OCI-LY7 (cell line): ENCODE measurements at regions not wholly inside any gene's neighbourhood (a gene's known extent, or its start where the extent isn't known, plus 50 kb on each side); places are given as distances from the start of the nearest gene placed in this dataset.

Experiments
- BruUV-seq: library from RNA; stranded (reverse); fragments of 400-500 nt; replicated peaks from 2 replicates; lab custom pipeline; 2021; lab: Mats Ljungman, UMichigan
- CTCF ChIA-PET: fragments of 300-600 bp; sonication (Branson Sonifier 250); formaldehyde crosslinking; loops from one replicate; lab custom pipeline; 2022; ENCODE audit warnings: antibody characterized with exemption; ENCODE audit not compliant: unreplicated experiment; lab: Charles Lee
- POLR2A ChIA-PET: fragments of 300-600 bp; sonication (Branson Sonifier 250); formaldehyde crosslinking; loops from one replicate; lab custom pipeline; 2022; ENCODE audit warnings: antibody characterized with exemption; lab: Charles Lee
- DNase-seq: peaks from one replicate; pipeline ENCODE4 v3.0.0-alpha.2; 2015; ENCODE audit warnings: low spot score
- H2AFZ ChIP-seq: fragments of 200-600 bp; sonication (generic), shearing (Covaris generic); 2 replicates; pipeline ENCODE4 v1.6.1; 2014; ENCODE audit warnings: mild to moderate bottlenecking, antibody characterized with exemption, low read length, moderate library complexity
- H3K27ac ChIP-seq: fragments of 200-600 bp; sonication (generic); 2 replicates; pipeline ENCODE4 v1.5.1; 2014; ENCODE audit warnings: mixed run types, low read depth, mild to moderate bottlenecking, moderate library complexity, low read length, inconsistent platforms; ENCODE audit not compliant: poor library complexity, severe bottlenecking
- H3K36me3 ChIP-seq: fragments of 200-600 bp; sonication (generic); 2 replicates; pipeline ENCODE4 v1.6.1; 2014; ENCODE audit warnings: mild to moderate bottlenecking, antibody characterized with exemption, low read length, moderate library complexity, mixed read lengths; ENCODE audit not compliant: insufficient read depth
- H3K4me1 ChIP-seq: fragments of 200-600 bp; sonication (generic); 2 replicates; pipeline ENCODE4 v1.5.1; 2014; ENCODE audit warnings: mild to moderate bottlenecking, low read length; ENCODE audit not compliant: insufficient read depth, poor library complexity, severe bottlenecking
- H3K4me2 ChIP-seq: fragments of 200-600 bp; sonication (generic); 2 replicates; pipeline ENCODE4 v1.6.1; 2014; ENCODE audit warnings: mild to moderate bottlenecking, low read length
- H3K4me3 ChIP-seq: fragments of 200-600 bp; sonication (generic); 2 replicates; pipeline ENCODE4 v1.5.1; 2014; ENCODE audit warnings: mild to moderate bottlenecking, low read depth, low read length; ENCODE audit not compliant: poor library complexity, severe bottlenecking
- H3K79me2 ChIP-seq: fragments of 200-600 bp; sonication (generic); 2 replicates; pipeline ENCODE4 v1.6.1; 2016; ENCODE audit warnings: low read depth, mild to moderate bottlenecking, low read length, moderate library complexity, mixed read lengths; ENCODE audit not compliant: insufficient read depth
- H3K9me2 ChIP-seq: fragments of 200-600 bp; sonication (generic); 2 replicates; pipeline ENCODE4 v1.6.1; 2016; ENCODE audit warnings: mild to moderate bottlenecking, low read length, mixed read lengths; ENCODE audit not compliant: insufficient read depth
- H3K9me3 ChIP-seq: fragments of 200-600 bp; sonication (generic); 2 replicates; pipeline ENCODE4 v1.6.1; 2014; ENCODE audit warnings: mild to moderate bottlenecking, mixed run types, low read length, mixed read lengths
- H4K20me1 ChIP-seq: fragments of 200-600 bp; sonication (generic); 2 replicates; pipeline ENCODE4 v1.6.1; 2014; ENCODE audit warnings: mild to moderate bottlenecking, antibody characterized with exemption, low read length, moderate library complexity, mixed read lengths; ENCODE audit not compliant: insufficient read depth
- CTCF ChIP-seq: fragments of 200-600 bp; sonication (generic); conservative IDR thresholded peaks from 2 replicates; pipeline ENCODE4 v1.5.1; 2014; ENCODE audit warnings: mild to moderate bottlenecking, antibody characterized with exemption, low read length, moderate library complexity, mixed read lengths
- EZH2phosphoT487 ChIP-seq: fragments of 200-600 bp; sonication (generic); IDR thresholded peaks from 2 replicates; pipeline ENCODE4 v1.6.1; 2018; ENCODE audit warnings: low read depth, borderline replicate concordance, mild to moderate bottlenecking, mixed run types, antibody characterized with exemption, low read length, moderate library complexity, mixed read lengths
- intact Hi-C: fragments of 100-400 bp; cut with micrococcal nuclease; formaldehyde crosslinking; loops from one replicate; pipeline ENCODE4 v1.10.0; 2022; ENCODE audit not compliant: unreplicated experiment

DNA sequence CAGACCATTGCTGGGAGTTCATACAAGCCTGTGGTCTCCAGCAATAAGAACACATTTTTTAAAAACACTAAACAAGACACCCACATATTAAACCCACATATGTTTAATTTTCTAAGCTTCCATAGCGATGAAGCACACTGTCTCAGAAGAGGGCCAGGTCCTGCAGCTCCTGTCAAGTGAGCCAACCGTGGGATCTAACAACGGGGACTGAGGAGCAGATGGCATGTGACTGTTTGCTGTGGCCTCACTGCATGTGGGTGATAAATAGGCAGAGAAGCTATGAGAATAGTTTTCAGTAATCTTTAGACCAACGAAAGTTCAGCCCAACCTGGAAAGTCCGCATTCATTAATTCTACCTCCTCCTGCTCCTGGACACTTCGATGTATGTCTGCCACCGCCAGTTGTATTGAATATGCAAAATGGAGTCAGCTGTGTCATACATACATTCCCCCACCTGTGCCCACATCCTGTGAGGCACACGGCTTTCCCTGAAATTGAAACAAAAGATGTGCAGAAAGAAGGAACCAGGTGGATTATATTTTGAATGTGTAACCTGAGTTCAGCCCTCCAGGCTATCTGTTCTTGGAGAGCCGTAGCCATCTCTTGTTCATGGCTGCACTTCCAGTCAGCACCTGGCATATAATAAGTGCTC lies 88.2 kb downstream of the MIS18A start:
- no peak overlapping the region for H2AFZ ChIP-seq
- H3K27ac ChIP-seq, result no peak overlapping the region
- BruUV-seq, result no TSS peak
- ChIA-PET CTCF (no interaction called here), POLR2A (no interaction called here)
- no peak overlapping the region for H3K4me3 ChIP-seq
- no peaks in the 10 kb centered on the region for H3K79me2 ChIP-seq
- H4K20me1 ChIP-seq, result no peaks in the 10 kb centered on the region
- H3K36me3 ChIP-seq, result no peaks in the 10 kb centered on the region
- intact Hi-C loops, result no loop called here
- H3K4me2 ChIP-seq, result peak overlapping the region; percentile 24
- no peaks in the 10 kb centered on the region for H3K9me3 ChIP-seq
- no peak for TF ChIP-seq CTCF
- TF ChIP-seq EZH2phosphoT487, result no peak
- H3K4me1 ChIP-seq, result peaks cover 12% of the 10 kb centered on the region
- H3K9me2 ChIP-seq, result no peaks in the 10 kb centered on the region
- DNase-seq, result peak; percentile 41

DNA sequence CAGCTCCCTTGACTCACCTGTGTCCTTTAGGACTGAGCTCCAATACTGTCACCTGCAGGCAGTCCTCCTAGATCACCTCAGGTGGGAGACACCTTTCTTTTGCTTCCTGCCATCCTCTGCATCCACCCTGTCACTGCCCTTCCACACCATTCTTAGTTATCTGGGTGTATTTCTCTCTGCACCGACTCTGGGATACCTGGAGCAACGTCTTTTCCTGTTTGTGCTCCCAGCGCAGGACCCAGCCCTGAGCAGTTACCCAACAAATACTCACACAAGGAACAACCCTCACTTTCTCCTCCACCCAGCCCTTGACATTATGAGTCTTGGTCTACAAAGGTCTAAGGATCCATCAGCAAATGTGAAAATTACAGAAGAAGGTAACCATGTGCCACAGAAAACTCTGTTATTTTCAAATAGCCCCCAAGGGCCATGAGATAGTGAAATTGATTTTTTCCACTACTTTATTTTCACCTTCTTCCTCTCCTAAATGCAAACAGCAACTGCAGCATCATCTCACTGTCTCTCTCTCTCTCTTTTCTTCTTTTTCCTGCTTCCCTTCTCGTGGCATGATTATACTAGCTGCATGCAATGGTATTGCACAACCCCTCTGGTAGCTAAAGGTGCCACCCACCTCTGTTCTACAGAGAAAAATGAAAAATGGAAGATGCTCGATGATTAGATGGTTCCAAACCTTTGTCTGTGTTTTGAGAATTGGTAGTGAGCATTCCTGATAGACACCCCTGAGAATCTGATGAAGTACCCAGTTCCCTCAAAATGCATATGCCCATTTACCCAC lies 89.0 kb downstream of the MIS18A start:
- Histone ChIP-seq H3K27ac (no peak overlapping the region), H3K4me2 (no peak overlapping the region), H3K9me2 (no peaks in the 10 kb centered on the region), H3K4me1 (peaks cover 12% of the 10 kb centered on the region), H3K79me2 (no peaks in the 10 kb centered on the region), H3K9me3 (no peaks in the 10 kb centered on the region), H3K4me3 (no peak overlapping the region), H2AFZ (no peak overlapping the region), H4K20me1 (no peaks in the 10 kb centered on the region), H3K36me3 (no peaks in the 10 kb centered on the region)
- ChIA-PET POLR2A (no interaction called here), CTCF (interaction anchor here (0.5 kb wide), 1 partner anchor 281 kb away, joined by 3 read pairs; no protein-coding TSS in a partner anchor)
- intact Hi-C loops, result no loop called here
- no TSS peak for BruUV-seq
- DNase-seq, result no peak
- TF ChIP-seq CTCF (no peak), EZH2phosphoT487 (no peak)

GRCh38 chr21:32186804-32187203 lies 92.0 kb downstream of the MIS18A start:
- Histone ChIP-seq H3K27ac (no peak overlapping the region), H2AFZ (no peak overlapping the region), H3K9me2 (no peaks in the 10 kb centered on the region), H3K79me2 (no peaks in the 10 kb centered on the region), H3K4me2 (no peak overlapping the region), H3K9me3 (no peaks in the 10 kb centered on the region), H4K20me1 (no peaks in the 10 kb centered on the region), H3K4me1 (peaks cover 12% of the 10 kb centered on the region), H3K36me3 (no peaks in the 10 kb centered on the region), H3K4me3 (no peak overlapping the region)
- intact Hi-C loops, result no loop called here
- ChIA-PET CTCF (no interaction called here), POLR2A (interaction anchor here (0.5 to 1.2 kb wide), 2 partner anchors 25 to 40 kb away, joined by 3 read pairs; no protein-coding TSS in a partner anchor)
- no peak for DNase-seq
- no peak for TF ChIP-seq EZH2phosphoT487
- no peak for TF ChIP-seq CTCF
- BruUV-seq, result no TSS peak
